HepG2 (cell line): ENCODE measurements at regions not wholly inside any gene's neighbourhood (a gene's known extent, or its start where the extent isn't known, plus 50 kb on each side); places are given as distances from the start of the nearest gene placed in this dataset.
A peak's percentile ranks its signal among the peaks of the same experiment; 100 is the strongest.

Experiments used
- ATF4 ChIP-seq, 2 experiments: fragments of 450-650 bp in 1 of 2; sonication (generic) in 1 of 2; formaldehyde crosslinking; IDR thresholded peaks; 2 replicates each; pipeline versions ENCODE4 v1.5.0 to v1.8.0; 2020 to 2022; ENCODE audit warnings: mild to moderate bottlenecking in 1 of 2, missing genetic modification reagents in 1 of 2
- CREB1 ChIP-seq, 2 experiments: fragments of 450-650 bp in 1 of 2; IDR thresholded peaks; 2 replicates each; pipeline ENCODE4 v1.6.1; 2016 to 2017; ENCODE audit warnings: control low read depth in 1 of 2, mild to moderate bottlenecking in 1 of 2, missing compliant biosample characterization in 1 of 2, missing genetic modification characterization in 1 of 2
- CREM ChIP-seq, 2 experiments: sonication (generic) in 1 of 2; formaldehyde crosslinking in 1 of 2; IDR thresholded peaks; 2 replicates each; pipeline versions ENCODE4 v1.4.0 to v1.6.1; 2016 to 2020; ENCODE audit warnings: antibody characterized with exemption in 1 of 2, mild to moderate bottlenecking in 1 of 2, missing genetic modification reagents in 1 of 2
- EED ChIP-seq: sonication (generic); formaldehyde crosslinking; IDR thresholded peaks from 2 replicates; pipeline ENCODE4 v1.5.0; 2020; ENCODE audit warnings: mild to moderate bottlenecking, missing genetic modification reagents
- EHMT2 ChIP-seq: fragments of 200-600 bp; sonication (generic); IDR thresholded peaks from 2 replicates; pipeline ENCODE4 v1.7.0; 2017; ENCODE audit warnings: antibody characterized with exemption, low read depth, low read length, borderline replicate concordance
- FOSL2 ChIP-seq: sonication (generic); formaldehyde crosslinking; IDR thresholded peaks from 2 replicates; pipeline ENCODE4 v1.4.0; 2020; ENCODE audit warnings: missing genetic modification reagents
- FOXA3 ChIP-seq: IDR thresholded peaks from 2 replicates; pipeline ENCODE4 v1.6.1; 2016; ENCODE audit warnings: missing genetic modification reagents, missing compliant biosample characterization
- FOXK1 ChIP-seq: sonication (generic); formaldehyde crosslinking; IDR thresholded peaks from 2 replicates; pipeline ENCODE4 v1.4.0; 2020; ENCODE audit warnings: low read depth, missing genetic modification reagents, borderline replicate concordance
- HNRNPK ChIP-seq: fragments of 200-400 bp; formaldehyde crosslinking; IDR thresholded peaks from 2 replicates; pipeline ENCODE4 v1.6.1; 2018; ENCODE audit warnings: low read length, low read depth, moderate library complexity, mild to moderate bottlenecking; ENCODE audit not compliant: poor library complexity, severe bottlenecking
- HOXA5 ChIP-seq: sonication (generic); formaldehyde crosslinking; IDR thresholded peaks from 2 replicates; pipeline ENCODE4 v1.4.0; 2020; ENCODE audit warnings: missing genetic modification reagents
- HOXA9 ChIP-seq: sonication (generic); formaldehyde crosslinking; IDR thresholded peaks from 2 replicates; pipeline ENCODE4 v1.8.1; 2022; ENCODE audit warnings: missing genetic modification reagents, mild to moderate bottlenecking, moderate library complexity, borderline replicate concordance
- IRF2 ChIP-seq: IDR thresholded peaks from 2 replicates; pipeline ENCODE4 v1.6.1; 2018; ENCODE audit warnings: missing genetic modification reagents, missing compliant biosample characterization
- MATR3 ChIP-seq: sonication (generic); formaldehyde crosslinking; IDR thresholded peaks from 2 replicates; pipeline ENCODE4 v1.4.0; 2020; ENCODE audit warnings: missing genetic modification reagents
- NR2F1 ChIP-seq, 2 experiments: fragments of 450-650 bp in 1 of 2; formaldehyde crosslinking in 1 of 2; IDR thresholded peaks; 2 replicates each; pipeline versions ENCODE4 v1.5.0 to v1.6.1; 2016 to 2020; ENCODE audit warnings: mild to moderate bottlenecking in 1 of 2, missing compliant biosample characterization in 1 of 2, missing genetic modification reagents in 1 of 2, moderate library complexity in 1 of 2
- PRDM4 ChIP-seq: sonication (generic); formaldehyde crosslinking; IDR thresholded peaks from 2 replicates; pipeline ENCODE4 v1.9.0; 2021; ENCODE audit warnings: missing genetic modification reagents, borderline replicate concordance
- SIX4 ChIP-seq: sonication (generic); formaldehyde crosslinking; IDR thresholded peaks from 2 replicates; pipeline ENCODE4 v1.4.0; 2020; ENCODE audit warnings: missing genetic modification reagents
- SOX6 ChIP-seq, 2 experiments: fragments of 450-650 bp in 1 of 2; sonication (generic) in 1 of 2; formaldehyde crosslinking in 1 of 2; IDR thresholded peaks; 2 replicates each; pipeline versions ENCODE4 v1.4.0 to v1.6.1; 2017 to 2020; ENCODE audit warnings: antibody characterized with exemption in 1 of 2, mild to moderate bottlenecking in 1 of 2, missing genetic modification reagents in 1 of 2
- STAT5B ChIP-seq: sonication (generic); formaldehyde crosslinking; IDR thresholded peaks from 2 replicates; pipeline ENCODE4 v1.4.0; 2020; ENCODE audit warnings: missing genetic modification reagents
- TERF1 ChIP-seq: sonication (generic); formaldehyde crosslinking; IDR thresholded peaks from 2 replicates; pipeline ENCODE4 v1.8.0; 2022; ENCODE audit warnings: mild to moderate bottlenecking, missing genetic modification reagents, moderate library complexity
- ZFP36 ChIP-seq: fragments of 150-350 bp; IDR thresholded peaks from 2 replicates; pipeline ENCODE4 v1.6.1; 2018; ENCODE audit warnings: borderline replicate concordance, low read length, low read depth; ENCODE audit not compliant: partially characterized antibody
- ZFY ChIP-seq: sonication (generic); formaldehyde crosslinking; IDR thresholded peaks from 2 replicates; pipeline ENCODE4 v1.4.0; 2020; ENCODE audit warnings: missing genetic modification reagents
- ZNF292 ChIP-seq: sonication (generic); formaldehyde crosslinking; IDR thresholded peaks from 2 replicates; pipeline ENCODE4 v1.8.1; 2022; ENCODE audit warnings: mild to moderate bottlenecking, low read depth, missing genetic modification reagents, borderline replicate concordance
- ZNF543 ChIP-seq: sonication (generic); formaldehyde crosslinking; IDR thresholded peaks from 2 replicates; pipeline ENCODE4 v1.4.0; 2020; ENCODE audit warnings: mild to moderate bottlenecking, missing genetic modification reagents
- ZNF761 ChIP-seq: sonication (generic); formaldehyde crosslinking; conservative IDR thresholded peaks from 2 replicates; pipeline ENCODE4 v1.4.0; 2020; ENCODE audit warnings: mild to moderate bottlenecking, missing genetic modification reagents
- ZNF879 ChIP-seq: sonication (generic); formaldehyde crosslinking; IDR thresholded peaks from 2 replicates; pipeline ENCODE4 v1.8.1; 2023; ENCODE audit warnings: missing genetic modification reagents
- ZSCAN20 ChIP-seq: sonication (generic); formaldehyde crosslinking; IDR thresholded peaks from 2 replicates; pipeline ENCODE4 v1.4.0; 2020; ENCODE audit warnings: missing genetic modification reagents, mild to moderate bottlenecking, borderline replicate concordance

- no peak for TF ChIP-seq TERF1
- TF ChIP-seq ZNF761, result no peak
- TF ChIP-seq NR2F1 (CRISPR knock-in tag; IDR thresholded peaks at IDR 0.05), result peak in 1 of 2 experiments; percentile 53; a peak in 1 of 4 replicates
- TF ChIP-seq ZNF879 (CRISPR knock-in tag), result no peak
- TF ChIP-seq PRDM4 (CRISPR knock-in tag), result no peak
- peak; percentile 64; the same call in 1 of the 2 replicates for TF ChIP-seq EHMT2
- TF ChIP-seq HOXA9 (CRISPR knock-in tag), result no peak
- peak; percentile 88; the same call in 1 of the 2 replicates for TF ChIP-seq FOXK1
- 0 out of 2 replicates have a peak, but pooled peaks have one; percentile 35 for TF ChIP-seq IRF2 (CRISPR knock-in tag)
- no peak for TF ChIP-seq MATR3
- TF ChIP-seq HOXA5 (CRISPR knock-in tag), result peak; percentile 86; the same call in 1 of the 2 replicates
- TF ChIP-seq SIX4 (CRISPR knock-in tag), result peak; percentile 100
- TF ChIP-seq CREM (IDR thresholded peaks at IDR 0.05), result peak; percentile 73
- TF ChIP-seq CREM (CRISPR knock-in tag; IDR thresholded peaks at IDR 0.05), result no peak
- peak; percentile 56 for TF ChIP-seq CREB1 (IDR thresholded peaks at IDR 0.05)
- TF ChIP-seq CREB1 (CRISPR knock-in tag; IDR thresholded peaks at IDR 0.05), result peak; percentile 77
- TF ChIP-seq SOX6 (IDR thresholded peaks at IDR 0.05), result no peak
- peak; percentile 92 for TF ChIP-seq SOX6 (CRISPR knock-in tag; IDR thresholded peaks at IDR 0.05)
- TF ChIP-seq HNRNPK, result no peak
- no peak for TF ChIP-seq ZNF543 (CRISPR knock-in tag)
- TF ChIP-seq ZNF292 (CRISPR knock-in tag), result peak; percentile 78; the same call in 1 of the 2 replicates
- peak; percentile 89 for TF ChIP-seq FOXA3 (CRISPR knock-in tag)
- peak; percentile 51 for TF ChIP-seq ZFY (CRISPR knock-in tag)
- peak in 1 of 2 experiments; percentile 82; a peak in 2 of 4 replicates for TF ChIP-seq ATF4 (CRISPR knock-in tag; IDR thresholded peaks at IDR 0.05)
- TF ChIP-seq EED, result no peak
- no peak for TF ChIP-seq ZFP36
- TF ChIP-seq STAT5B (CRISPR knock-in tag), result no peak
- TF ChIP-seq ZSCAN20, result no peak
- peak; percentile 79 for TF ChIP-seq FOSL2 (CRISPR knock-in tag)
Measured at GRCh38 chr17:72386619-72387237, 265.9 kb downstream of the SOX9 start (continued).
